ENCODE measurements at regions not wholly inside any gene's neighbourhood (a gene's known extent, or its start where the extent isn't known, plus 50 kb on each side); places are given as distances from the start of the nearest gene placed in this dataset.
"Not testable (repeated sequence)": the region's sequence is repeated elsewhere in the genome, so short reads cannot be mapped to it uniquely, and the experiment has no call there.

DNA sequence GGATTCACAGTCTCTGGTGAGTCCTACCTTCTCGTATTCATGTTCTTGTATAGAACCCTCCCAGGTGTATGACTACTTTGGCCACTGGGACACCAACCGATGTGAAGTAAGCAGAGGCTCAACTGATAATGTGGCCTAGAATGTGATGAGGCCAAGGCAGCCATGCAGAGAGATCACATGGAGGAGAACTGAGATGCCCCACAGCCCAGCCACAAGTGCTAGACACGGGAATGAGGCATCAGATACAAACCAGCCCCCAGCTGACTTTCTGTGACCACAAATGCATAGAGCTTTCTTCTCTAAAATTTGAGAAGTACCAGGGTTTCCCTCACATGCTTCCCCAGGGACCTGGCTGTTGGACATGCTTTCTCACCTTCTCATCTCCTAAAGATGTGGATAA, 375.7 kb downstream of the CCSER2 start:
- no peak for DNase-seq

GRCh38 chr10:84706431-84706830, 378.0 kb downstream of the CCSER2 start:
- no peak for DNase-seq

DNA sequence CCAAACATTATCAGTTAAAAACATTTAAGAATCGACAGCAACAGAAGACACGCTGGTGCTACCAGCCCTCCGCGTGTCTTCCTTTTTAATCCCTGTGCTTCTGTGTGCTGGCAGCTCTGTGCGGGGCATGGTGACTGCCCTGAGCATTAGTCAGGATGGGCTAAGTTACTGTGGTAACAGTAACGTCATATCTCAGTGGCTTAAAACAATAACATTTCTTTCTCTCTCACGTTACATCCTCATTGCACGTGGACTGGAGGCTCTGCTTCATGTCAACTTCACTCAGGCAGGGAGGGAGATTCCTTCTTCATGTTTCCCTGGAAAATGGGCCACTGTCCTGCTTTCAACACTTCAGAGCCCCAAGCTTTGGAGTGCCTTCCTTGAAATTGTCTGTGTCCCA, 378.5 kb downstream of the CCSER2 start:
- DNase-seq = no peak

GRCh38 chr10:84715911-84716310, 387.5 kb downstream of the CCSER2 start:
- DNase-seq = no peak

- no peak for DNase-seq
Observed at GRCh38 chr10:84718877-84719616, 390.7 kb downstream of the CCSER2 start.

DNA sequence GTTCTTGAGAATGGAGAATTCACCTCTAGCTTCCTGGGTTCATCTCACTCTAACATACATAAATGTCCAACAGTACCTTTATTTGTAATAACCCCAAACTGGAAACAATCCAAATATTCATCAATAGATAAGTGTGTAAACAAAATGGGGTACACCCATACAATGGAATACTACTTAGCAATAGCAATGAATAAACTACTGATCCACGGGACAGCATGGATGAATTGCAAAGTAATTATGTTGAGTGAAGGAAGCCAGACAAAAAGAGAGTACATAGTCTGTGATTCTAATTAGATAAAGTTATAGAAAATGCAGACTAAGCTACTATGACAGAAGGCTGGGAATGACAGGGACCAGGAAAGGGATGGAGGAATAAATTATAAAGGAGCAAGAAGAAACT, 391.3 kb downstream of the CCSER2 start:
- no peak for DNase-seq

DNA sequence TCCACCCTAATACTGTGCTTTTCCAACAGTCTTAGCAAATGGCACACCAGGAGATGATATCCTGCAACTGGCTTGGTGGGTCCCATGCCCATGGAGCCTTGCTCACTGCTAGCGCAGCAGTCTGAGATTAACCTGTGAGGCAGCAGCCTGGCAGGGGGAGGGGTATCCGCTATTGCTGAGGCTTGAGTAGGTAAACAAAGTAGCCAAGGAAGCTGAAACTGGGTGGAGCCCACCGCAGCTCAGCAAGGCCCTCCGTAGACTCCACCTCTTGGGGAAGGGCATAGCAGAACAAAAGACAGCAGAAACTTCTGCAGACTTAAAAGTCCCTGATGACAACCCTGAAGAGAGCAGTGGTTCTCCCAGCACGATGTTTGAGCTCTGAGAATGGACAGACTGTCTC, 399.0 kb downstream of the CCSER2 start:
- no peak for DNase-seq

GRCh38 chr10:84739126-84739525, 410.7 kb downstream of the CCSER2 start:
- not testable (repeated sequence) for DNase-seq

- DNase-seq = no peak
Observed at GRCh38 chr10:84739641-84740040, 411.3 kb downstream of the CCSER2 start.

DNA sequence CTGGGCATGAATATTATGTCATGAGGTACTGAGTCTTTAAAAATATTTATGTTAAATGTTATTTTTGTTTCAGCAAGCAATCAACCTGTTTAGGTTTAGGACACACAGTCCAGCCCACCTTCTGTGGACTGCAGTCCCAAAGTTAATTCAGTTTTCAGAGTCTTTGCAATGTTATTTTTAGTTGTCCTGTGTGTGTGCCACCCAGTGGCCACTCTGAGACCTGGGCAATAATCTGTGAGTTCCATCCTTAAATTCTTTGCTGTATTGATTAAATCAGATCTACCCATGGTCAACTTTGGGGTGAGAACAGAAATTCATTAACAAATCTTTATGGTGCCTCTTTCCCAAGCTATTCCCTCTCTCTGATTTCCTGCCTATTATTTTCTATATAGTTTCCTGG, 415.1 kb downstream of the CCSER2 start:
- no peak for DNase-seq

GRCh38 chr10:84755311-84755710, 426.9 kb downstream of the CCSER2 start:
- no peak for DNase-seq

DNA sequence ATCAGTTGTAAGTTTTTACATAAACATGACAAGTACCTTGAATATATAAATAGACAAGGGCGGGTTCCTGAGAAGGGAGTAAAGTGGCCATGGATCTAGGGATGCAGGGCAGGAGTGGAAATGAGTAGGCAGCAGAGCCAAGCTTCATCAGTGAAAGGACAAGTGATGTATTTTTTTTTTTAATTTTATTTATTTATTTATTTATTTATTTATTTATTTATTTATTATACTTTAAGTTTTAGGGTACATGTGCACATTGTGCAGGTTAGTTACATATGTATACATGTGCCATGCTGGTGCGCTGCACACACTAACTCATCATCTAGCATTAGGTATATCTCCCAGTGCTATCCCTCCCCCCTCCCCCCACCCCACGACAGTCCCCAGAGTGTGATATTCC, 428.3 kb downstream of the CCSER2 start:
- DNase-seq = not testable (repeated sequence)

GRCh38 chr10:84761994-84762614, 433.7 kb downstream of the CCSER2 start:
- DNase-seq = not testable (repeated sequence)

DNA sequence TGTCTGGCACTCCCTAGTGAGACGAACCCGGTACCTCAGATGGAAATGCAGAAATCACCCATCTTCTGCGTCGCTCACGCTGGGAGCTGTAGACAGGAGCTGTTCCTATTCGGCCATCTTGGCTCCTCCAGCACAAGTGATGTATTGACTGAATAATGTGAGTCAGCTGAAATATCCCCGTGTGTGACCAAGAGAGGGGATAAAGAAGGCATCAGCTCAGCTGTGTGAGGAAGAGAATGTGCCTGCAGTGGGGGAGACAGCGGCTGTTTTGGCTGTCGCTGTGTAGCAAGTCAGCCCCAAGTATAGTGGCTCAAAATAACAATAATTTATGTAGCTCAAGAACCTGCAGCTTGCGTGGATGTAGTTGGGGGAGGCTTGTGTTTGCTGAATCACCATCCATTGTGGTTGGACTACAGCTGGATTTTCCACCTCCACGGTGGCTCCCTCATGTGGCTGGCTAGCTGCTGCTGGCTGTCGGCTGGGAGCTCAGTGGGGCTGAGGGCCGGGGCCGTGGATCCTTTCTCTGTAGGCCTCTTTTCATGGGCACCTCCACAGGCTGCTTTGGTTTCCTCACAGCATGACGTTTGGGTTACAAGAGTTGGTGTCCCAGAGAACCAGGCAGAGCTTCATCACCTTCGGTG, 434.5 kb downstream of the CCSER2 start:
- no peak for DNase-seq

DNA sequence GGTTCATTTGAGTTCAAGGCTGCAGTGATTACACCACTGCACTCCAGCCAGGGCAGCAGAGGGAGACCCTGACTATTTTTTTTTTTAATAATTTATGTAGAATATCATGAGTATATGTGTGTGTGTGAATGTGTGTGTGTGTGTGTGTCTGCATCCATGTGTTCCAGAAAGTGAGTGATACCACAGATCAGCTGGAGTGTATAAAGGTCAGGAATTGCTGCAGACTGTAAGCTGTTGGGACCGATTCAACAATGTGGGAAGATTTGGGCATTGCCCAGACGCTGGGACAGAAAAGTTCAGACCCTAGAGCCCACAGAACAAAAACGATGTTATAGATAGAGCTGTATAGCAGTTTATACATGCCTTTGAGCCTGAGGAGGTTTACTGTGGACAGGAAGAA, 435.6 kb downstream of the CCSER2 start:
- DNase-seq = no peak

DNA sequence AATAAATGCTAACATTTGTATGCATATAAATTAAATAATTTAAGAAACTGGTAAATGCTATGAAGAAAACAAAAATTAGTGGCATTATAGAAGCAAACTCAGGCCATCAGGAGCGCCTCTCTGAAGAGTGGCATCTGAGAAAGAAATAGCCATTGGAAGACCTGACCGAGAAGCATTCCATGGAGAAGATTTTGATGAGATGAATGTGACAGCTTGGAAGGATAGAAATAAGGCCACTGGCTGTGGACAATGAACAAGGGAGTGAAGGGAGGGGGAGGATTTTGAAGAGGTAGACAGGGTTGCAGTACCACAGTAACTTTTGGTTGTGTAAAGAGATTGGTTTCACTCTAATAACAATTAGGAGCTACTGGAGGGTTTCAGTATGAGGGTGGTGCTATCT, 436.7 kb downstream of the CCSER2 start:
- DNase-seq = no peak

DNA sequence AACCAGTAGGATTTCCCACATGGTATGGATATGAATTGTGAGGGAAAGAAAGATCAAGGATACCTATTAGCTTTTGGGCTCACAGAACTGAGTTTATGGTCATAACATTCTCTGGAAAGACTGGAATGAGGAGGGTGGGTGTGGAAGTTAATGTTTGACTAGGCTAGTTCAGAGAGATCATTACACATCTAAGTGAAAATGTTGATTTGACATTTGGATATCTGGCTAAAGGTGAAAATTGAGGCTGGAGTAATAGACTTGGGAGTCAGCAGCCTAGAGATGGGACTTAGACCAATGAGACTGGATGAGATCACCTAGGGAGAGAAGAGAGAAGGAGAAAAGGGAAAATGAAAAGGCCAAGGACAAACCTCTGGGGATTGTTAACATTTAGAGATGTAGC, 437.3 kb downstream of the CCSER2 start:
- no peak for DNase-seq

- no peak for DNase-seq
Observed at GRCh38 chr10:84766923-84767322, 438.5 kb downstream of the CCSER2 start.

- DNase-seq = no peak
Observed at GRCh38 chr10:84768132-84768531, 439.7 kb downstream of the CCSER2 start.

GRCh38 chr10:84770824-84771223, 442.4 kb downstream of the CCSER2 start:
- no peak for DNase-seq

GRCh38 chr10:84783386-84783785, 455.0 kb downstream of the CCSER2 start:
- DNase-seq = no peak

- no peak for DNase-seq
Observed at GRCh38 chr10:84783909-84784308, 455.5 kb downstream of the CCSER2 start.

DNA sequence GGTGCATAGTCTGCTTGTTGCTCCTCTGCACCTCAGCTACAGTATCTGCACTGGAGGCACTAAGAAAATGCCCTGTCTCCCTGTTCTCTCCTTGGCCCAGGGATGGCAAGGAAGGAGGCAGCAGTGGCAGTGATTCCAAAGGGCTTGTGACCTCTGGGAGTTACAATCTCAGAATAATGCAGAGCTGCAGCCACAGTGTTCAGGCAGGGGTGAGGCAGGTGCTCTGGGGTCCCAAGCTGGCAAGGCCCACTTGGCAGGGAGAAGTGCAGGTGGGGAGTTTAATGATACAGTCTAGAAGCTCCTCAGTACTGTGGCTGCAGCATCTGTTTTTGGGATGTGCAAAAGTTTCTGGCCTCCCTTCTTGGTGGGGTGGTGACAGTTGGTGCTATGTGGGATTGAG, 456.4 kb downstream of the CCSER2 start:
- no peak for DNase-seq

DNA sequence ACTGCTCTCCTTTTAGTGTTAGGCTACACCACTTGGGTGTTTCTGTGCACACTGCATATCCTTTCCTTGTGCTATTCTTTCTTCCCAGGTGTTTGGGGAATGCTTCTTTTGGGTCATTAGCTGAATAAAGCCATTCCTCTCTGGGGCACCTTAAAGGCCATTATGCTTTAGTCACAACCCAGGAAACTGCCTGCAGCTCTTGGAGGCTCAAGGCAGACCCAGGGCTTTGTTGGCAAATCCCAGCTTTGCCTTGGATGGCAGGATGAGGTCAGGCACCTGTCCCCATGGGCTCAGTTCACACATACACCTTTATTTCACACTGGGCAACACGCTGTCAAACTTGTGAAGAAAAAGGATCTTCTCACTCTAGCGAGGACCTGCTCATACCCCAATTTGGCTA, 460.6 kb downstream of the CCSER2 start:
- DNase-seq = no peak

Measured in stimulated activated CD4-positive, alpha-beta T cell treated with anti-CD3 and anti-CD28 coated beads, Interleukin-4, amount 100 ng/mL, for 1 hour (primary cell).